ENCODE measurements at regions not wholly inside any gene's neighbourhood (a gene's known extent, or its start where the extent isn't known, plus 50 kb on each side); places are given as distances from the start of the nearest gene placed in this dataset.
"Not testable (repeated sequence)": the region's sequence is repeated elsewhere in the genome, so short reads cannot be mapped to it uniquely, and the experiment has no call there.

DNA sequence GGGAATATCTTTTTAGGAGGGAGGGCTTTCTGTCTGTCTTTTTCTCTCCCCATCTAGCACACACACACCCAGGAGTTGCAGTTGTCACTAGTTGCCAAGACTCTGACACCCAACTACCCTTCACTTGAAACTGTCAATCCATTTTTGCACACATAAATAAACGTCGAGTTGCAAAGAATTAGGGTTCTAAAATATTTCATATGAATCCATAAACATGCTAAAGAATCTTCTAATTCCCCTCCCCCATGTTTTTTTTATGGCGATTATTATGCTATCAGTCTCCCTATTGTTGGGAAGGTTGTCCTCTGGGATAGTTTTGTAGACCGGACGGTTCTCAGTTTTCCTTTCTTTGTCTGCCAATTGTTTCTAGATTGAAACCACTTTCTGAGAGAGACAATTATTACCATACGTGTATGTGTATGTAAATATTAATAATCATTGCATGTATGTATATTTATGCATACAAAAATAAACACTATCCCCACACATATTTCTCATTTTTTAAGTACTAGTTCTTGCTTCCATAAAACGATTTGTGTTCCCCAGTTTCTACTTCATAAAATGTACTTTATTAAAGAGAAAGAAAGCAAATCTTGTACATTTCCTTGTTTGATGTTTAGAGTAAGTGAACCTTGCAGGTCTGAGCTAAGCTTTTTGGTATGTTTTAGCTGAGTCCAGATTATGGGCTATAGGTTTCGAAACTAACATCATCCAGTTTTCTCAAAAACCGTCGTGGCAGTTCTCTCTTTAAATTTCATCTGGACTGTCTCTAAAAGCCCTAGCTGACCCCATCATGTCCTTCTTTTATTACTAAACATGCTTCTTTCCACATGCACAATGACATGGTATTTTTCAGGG, 165.0 kb upstream of the MPDZ start:
- peaks cover 10% of the 10 kb centered on the region for H3K9me3 Mint-ChIP-seq
- H3K27ac Mint-ChIP-seq (ENCODE audit: low read depth), result no peak overlapping the region
- ATAC-seq (replicated peaks; ENCODE audit: extremely low read depth, poor library complexity, severe bottlenecking), result no peak
- H3K4me1 Mint-ChIP-seq, result no peaks in the 10 kb centered on the region
- H3K27me3 Mint-ChIP-seq, result no peaks in the 10 kb centered on the region
- DNase-seq (ENCODE audit: low spot score in 2 of 2), result no peak
- no peak overlapping the region for H3K4me3 Mint-ChIP-seq
- H3K36me3 Mint-ChIP-seq (ENCODE audit: insufficient read depth), result no peaks in the 10 kb centered on the region

DNA sequence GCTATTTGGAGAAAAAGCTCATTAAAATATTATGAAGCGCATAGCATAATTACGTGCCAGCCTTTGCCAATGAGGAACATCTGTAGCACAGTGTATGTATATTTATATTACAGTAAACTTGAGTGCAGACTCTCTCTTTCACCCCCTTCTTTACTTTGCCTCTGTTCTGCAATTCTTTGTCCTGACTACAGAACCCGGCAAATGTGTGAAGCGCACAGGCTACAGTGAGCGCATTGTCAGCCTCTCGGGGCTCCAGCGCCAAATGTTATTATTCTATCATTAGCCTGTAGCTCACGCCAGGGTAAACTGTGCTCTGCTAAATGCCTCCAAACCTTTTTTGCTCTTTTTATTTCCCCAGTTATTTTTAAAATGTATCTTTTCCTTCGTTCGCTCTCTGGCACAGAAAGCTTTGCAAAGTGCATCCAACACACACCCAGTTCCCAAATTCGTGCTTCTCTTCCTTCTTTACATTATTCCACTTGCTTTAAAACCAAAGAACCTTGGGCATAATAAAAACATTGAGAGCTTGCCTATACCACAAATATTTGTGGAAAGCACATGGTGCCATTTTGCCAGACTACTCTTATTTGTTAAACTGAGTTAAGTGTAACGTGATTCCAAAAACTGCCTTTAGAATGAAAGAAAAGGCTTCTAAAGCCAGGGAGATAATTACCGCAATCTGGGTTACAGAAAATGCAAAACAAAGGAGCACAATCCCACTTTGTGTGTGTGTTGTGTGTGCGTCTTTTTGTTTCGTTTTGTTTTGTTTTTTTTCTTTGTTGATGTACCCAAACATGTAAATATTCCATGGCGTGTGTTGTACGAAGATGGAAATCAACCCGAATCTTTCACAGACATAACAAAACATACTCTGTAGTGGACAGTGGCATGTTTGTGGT, 164.1 kb upstream of the MPDZ start:
- DNase-seq (ENCODE audit: low spot score in 2 of 2) (no peak), ATAC-seq (replicated peaks; ENCODE audit: extremely low read depth, poor library complexity, severe bottlenecking) (no peak)
- H3K36me3 Mint-ChIP-seq (ENCODE audit: insufficient read depth), result no peaks in the 10 kb centered on the region
- H3K27ac Mint-ChIP-seq (ENCODE audit: low read depth), result no peak overlapping the region
- no peak overlapping the region for H3K4me3 Mint-ChIP-seq
- no peaks in the 10 kb centered on the region for H3K4me1 Mint-ChIP-seq
- no peaks in the 10 kb centered on the region for H3K27me3 Mint-ChIP-seq
- H3K9me3 Mint-ChIP-seq, result peaks cover 4% of the 10 kb centered on the region

DNA sequence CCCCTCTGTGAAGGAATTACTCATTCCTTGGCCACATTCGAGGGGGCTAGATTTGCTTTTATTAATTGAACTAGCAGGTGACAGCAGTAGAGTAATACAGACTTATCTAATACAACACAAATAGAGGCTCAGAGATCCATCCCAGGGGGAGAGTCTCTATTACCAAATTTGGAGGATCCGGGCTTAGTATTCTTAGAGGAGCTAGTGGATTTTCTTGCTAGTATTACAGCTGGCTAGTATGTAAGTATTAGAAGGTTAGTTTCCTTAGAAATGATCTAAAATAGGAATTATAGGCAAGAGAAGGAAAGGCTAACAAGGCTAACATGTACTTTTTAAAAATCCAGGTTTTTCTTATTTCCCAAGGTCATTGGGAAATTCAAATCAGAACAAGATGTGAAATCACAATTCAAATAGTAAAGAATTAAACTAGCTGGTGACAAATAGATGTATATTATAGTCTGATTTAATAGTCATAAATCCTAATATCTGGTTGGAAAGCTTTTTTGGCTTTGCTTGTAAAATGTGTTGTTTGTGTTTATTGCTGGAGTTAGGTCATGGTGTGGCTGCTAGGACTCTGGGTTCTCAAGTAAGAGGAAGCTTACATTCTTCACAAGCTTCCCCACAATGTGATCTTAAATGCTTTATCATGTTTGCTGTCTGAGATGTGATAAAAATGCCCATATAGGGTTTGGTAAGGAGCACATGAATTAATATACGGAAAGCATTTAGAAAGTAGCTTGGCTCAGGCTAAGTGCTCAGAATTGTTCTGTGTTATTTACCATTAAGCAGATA, 160.4 kb upstream of the MPDZ start:
- Mint-ChIP-seq H3K27ac (ENCODE audit: low read depth) (no peak overlapping the region), H3K4me3 (no peak overlapping the region), H3K9me3 (peaks cover 4% of the 10 kb centered on the region), H3K36me3 (ENCODE audit: insufficient read depth) (no peaks in the 10 kb centered on the region), H3K4me1 (no peaks in the 10 kb centered on the region), H3K27me3 (no peaks in the 10 kb centered on the region)
- ATAC-seq (replicated peaks; ENCODE audit: extremely low read depth, poor library complexity, severe bottlenecking), result no peak
- DNase-seq (ENCODE audit: low spot score in 2 of 2), result no peak

DNA sequence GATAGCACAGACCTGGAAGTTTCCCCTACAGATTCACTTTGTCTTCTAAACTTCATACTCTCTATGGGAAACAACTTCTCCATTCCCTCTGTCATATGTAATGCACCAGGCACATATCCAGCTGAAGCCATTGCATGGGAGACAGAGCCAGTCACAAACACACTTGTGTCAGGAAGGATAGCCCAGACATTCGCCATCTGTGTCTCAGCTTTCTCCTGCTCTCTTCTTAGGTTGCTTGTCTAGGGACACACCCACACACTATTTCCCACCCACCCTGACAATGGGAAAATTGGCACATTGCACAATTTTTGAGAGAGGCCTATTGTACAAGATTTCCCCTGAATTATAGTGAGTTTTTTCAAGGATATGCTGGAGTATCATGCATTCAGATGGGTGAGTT, 158.4 kb upstream of the MPDZ start:
- DNase-seq (ENCODE audit: low spot score in 2 of 2) (no peak), ATAC-seq (replicated peaks; ENCODE audit: extremely low read depth, poor library complexity, severe bottlenecking) (no peak)
- Mint-ChIP-seq H3K27me3 (no peaks in the 10 kb centered on the region), H3K4me3 (no peak overlapping the region), H3K36me3 (ENCODE audit: insufficient read depth) (no peaks in the 10 kb centered on the region), H3K9me3 (no peaks in the 10 kb centered on the region), H3K27ac (ENCODE audit: low read depth) (no peak overlapping the region), H3K4me1 (no peaks in the 10 kb centered on the region)

DNA sequence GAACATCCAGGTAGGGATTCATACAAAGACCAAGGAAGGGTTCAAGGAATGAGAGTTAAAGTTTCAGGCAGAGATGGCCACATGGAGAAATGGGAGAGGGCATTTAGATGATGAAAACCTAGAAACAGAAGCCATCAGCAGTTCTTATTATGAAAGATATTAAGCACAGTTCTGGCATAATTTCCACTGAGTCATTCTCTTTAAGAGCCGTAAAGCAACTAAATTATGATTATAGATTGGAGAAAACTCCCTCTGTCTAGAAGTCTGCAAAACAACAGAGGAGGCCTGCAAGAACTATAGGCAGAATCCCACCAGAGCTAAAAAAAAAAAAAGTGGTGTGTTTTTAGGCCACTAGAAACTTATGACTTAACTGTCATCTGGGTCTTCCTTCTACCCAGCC, 157.1 kb upstream of the MPDZ start:
- no peak for DNase-seq (ENCODE audit: low spot score in 2 of 2)
- Mint-ChIP-seq H3K4me3 (no peak overlapping the region), H3K4me1 (no peaks in the 10 kb centered on the region), H3K27ac (ENCODE audit: low read depth) (no peak overlapping the region), H3K36me3 (ENCODE audit: insufficient read depth) (no peaks in the 10 kb centered on the region), H3K27me3 (no peaks in the 10 kb centered on the region), H3K9me3 (no peaks in the 10 kb centered on the region)
- no peak for ATAC-seq (replicated peaks; ENCODE audit: extremely low read depth, poor library complexity, severe bottlenecking)

DNA sequence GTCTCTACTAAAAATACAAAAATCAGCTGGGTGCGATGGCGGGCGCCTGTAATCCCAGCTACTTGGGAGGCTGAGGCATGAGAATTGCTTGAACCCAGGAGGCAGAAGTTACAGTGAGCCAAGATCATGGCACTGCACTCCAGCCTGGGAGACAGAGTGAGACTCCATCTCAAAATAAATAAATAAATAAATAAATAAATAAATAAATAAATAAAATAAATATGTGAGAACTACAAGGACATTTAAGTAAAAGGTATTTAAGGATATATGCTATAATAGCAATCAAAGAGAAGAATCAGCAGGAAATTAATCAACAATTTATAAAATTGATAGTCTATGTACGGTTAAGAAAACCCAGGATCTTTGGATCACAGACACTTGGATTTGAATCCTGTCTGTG, 154.0 kb upstream of the MPDZ start:
- not testable (repeated sequence) for ATAC-seq (replicated peaks; ENCODE audit: extremely low read depth, poor library complexity, severe bottlenecking); H3K4me3 Mint-ChIP-seq; H3K4me1 Mint-ChIP-seq; H3K27ac Mint-ChIP-seq (ENCODE audit: low read depth); H3K9me3 Mint-ChIP-seq; H3K27me3 Mint-ChIP-seq; DNase-seq (ENCODE audit: low spot score in 2 of 2); H3K36me3 Mint-ChIP-seq (ENCODE audit: insufficient read depth)

DNA sequence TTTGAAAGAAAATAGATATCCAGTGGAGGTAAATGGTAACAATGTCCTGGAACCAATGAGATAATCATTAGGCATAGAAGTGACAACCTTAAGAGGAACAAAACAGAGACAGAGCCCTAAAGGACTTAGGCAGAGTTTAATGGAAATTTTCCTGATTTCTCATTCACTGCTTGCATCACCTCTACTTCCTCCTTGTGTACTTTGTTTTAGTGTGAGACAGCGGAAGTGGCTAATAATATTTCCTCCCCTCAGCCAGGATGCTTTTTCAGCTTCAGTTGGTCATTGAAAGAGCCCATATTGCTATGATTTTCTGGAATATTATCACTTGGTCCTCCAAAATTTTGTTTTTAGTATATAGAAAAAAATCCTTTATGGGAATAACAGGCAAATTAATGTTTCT, 153.4 kb upstream of the MPDZ start:
- no peak for ATAC-seq (replicated peaks; ENCODE audit: extremely low read depth, poor library complexity, severe bottlenecking)
- Mint-ChIP-seq H3K4me1 (no peaks in the 10 kb centered on the region), H3K4me3 (no peak overlapping the region), H3K9me3 (no peaks in the 10 kb centered on the region), H3K27me3 (no peaks in the 10 kb centered on the region), H3K36me3 (ENCODE audit: insufficient read depth) (no peaks in the 10 kb centered on the region), H3K27ac (ENCODE audit: low read depth) (no peak overlapping the region)
- DNase-seq (ENCODE audit: low spot score in 2 of 2), result no peak

DNA sequence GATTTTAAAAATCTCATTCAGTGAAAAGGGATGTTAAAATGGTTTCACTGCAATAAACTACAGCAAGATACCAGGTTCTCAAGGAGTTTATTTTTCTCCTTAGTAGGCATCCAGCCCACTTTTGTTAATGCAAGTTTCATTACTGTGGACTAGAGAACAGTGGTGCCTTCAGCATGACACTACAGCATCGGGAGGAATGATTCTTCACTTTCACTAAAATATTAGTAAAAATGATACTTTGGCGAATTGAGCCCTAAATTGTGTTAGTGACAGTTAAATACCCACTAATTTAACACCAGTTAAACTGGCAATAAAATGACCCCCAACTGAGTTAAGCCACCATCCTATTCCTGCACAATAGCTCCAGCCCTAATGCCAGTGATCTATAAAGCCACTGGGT, 152.2 kb upstream of the MPDZ start:
- DNase-seq (ENCODE audit: low spot score in 2 of 2) (no peak), ATAC-seq (replicated peaks; ENCODE audit: extremely low read depth, poor library complexity, severe bottlenecking) (no peak)
- no peak overlapping the region for H3K4me3 Mint-ChIP-seq
- no peaks in the 10 kb centered on the region for H3K36me3 Mint-ChIP-seq (ENCODE audit: insufficient read depth)
- no peak overlapping the region for H3K27ac Mint-ChIP-seq (ENCODE audit: low read depth)
- H3K9me3 Mint-ChIP-seq, result no peaks in the 10 kb centered on the region
- H3K27me3 Mint-ChIP-seq, result no peaks in the 10 kb centered on the region
- H3K4me1 Mint-ChIP-seq, result no peaks in the 10 kb centered on the region

DNA sequence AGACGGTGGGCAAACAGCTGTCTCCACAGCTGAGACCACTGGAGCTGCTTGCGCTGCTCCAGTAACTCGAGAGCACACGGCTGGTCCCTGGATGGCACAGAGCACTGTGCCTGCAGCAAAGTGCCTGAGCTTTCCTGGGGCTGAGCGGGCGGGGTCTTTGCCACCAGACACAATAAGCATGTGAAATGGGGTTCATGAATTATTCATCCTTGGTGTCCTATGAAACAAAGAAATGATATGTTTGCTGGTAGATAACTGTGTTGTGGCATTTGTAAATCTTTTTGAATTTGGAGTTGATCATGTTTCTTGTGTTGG, 151.7 kb upstream of the MPDZ start:
- no peak overlapping the region for H3K4me3 Mint-ChIP-seq
- no peak for ATAC-seq (replicated peaks; ENCODE audit: extremely low read depth, poor library complexity, severe bottlenecking)
- no peaks in the 10 kb centered on the region for H3K9me3 Mint-ChIP-seq
- no peak for DNase-seq (ENCODE audit: low spot score in 2 of 2)
- H3K27ac Mint-ChIP-seq (ENCODE audit: low read depth), result no peak overlapping the region
- no peaks in the 10 kb centered on the region for H3K27me3 Mint-ChIP-seq
- no peaks in the 10 kb centered on the region for H3K4me1 Mint-ChIP-seq
- H3K36me3 Mint-ChIP-seq (ENCODE audit: insufficient read depth), result no peaks in the 10 kb centered on the region

DNA sequence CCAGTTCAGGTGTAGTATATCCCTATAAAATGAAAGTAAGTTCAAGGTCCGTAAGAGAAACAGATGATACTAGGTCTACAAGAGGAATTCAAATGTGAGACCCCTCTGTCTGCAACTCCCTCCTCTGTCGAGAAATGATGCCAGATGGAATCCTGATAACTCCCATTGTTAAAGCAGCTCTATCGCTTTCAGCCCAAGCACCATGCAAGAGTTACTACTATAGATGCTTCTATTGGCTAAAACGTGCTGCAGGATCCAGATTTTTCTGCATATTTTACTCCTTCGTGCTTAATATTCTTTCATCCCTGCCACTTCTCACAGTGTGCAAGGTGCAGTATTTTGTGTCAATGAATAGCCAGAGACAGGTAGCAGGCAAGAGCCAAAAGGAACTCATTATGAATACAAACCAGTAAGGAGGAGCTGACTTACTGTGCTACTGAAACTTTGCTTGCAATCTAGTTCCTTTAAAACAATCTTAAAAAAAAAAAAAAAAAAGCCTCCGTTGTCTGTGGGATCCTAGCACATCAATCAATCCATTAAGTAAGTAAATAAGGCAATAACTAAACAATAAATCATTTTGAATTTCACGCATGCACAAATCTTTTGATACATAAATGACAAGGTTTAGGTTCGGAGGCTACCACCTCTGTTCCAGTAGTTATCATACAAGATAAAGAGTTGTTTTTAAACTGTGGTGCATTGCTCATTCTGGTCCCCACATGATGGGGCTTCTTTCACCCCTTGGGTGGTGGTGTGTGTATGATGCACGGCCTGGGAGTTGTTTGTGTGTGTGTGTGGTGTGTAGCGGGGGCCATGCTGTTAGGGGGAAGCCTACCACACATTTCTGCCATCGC, 151.1 kb upstream of the MPDZ start:
- no peaks in the 10 kb centered on the region for H3K4me1 Mint-ChIP-seq
- no peaks in the 10 kb centered on the region for H3K27me3 Mint-ChIP-seq
- DNase-seq (ENCODE audit: low spot score in 2 of 2) (no peak), ATAC-seq (replicated peaks; ENCODE audit: extremely low read depth, poor library complexity, severe bottlenecking) (no peak)
- no peaks in the 10 kb centered on the region for H3K9me3 Mint-ChIP-seq
- H3K36me3 Mint-ChIP-seq (ENCODE audit: insufficient read depth), result no peaks in the 10 kb centered on the region
- H3K4me3 Mint-ChIP-seq, result no peak overlapping the region
- H3K27ac Mint-ChIP-seq (ENCODE audit: low read depth), result no peak overlapping the region

DNA sequence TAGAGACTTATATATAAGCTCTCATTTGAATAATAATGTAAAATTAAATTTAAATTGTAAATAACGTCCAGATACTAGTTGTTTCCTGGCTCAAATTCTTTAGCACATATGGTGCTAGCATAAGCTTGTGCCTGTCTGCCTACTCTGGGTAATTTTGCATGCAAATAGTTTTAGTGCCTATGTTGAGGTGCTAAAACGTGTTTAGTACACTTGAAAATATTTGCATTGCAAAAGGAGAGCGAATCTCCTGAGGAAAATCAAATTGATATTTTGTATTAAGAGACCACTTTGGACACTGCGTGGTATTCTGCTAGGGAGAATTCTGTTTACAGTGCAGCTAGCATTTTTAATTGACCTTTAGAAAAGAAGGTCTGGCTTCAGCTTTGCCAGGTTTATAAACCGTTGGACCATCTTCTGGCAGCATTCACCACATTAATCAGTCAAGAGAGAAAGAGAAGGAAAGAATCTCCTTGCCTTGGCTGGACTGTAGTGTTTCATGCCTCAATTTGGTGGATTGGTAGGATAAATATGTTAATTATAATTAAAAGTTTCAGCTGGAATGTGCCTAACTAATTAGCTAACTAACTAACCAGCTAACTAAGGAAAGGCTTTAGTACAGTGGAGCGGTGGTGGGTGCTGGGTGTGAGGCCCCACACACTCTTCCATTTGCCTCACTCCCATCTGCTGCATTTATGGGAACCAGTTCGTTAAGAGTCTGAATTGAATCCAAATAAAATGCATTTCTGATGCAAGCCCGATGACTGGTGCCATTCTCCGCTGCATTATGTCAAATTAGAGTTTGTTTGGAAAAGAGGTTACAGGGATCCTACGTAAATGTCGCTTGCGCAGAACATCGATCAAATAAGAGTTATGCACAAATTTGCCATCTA, 150.1 kb upstream of the MPDZ start:
- Mint-ChIP-seq H3K4me1 (no peaks in the 10 kb centered on the region), H3K9me3 (no peaks in the 10 kb centered on the region), H3K36me3 (ENCODE audit: insufficient read depth) (no peaks in the 10 kb centered on the region), H3K4me3 (no peak overlapping the region), H3K27me3 (no peaks in the 10 kb centered on the region), H3K27ac (ENCODE audit: low read depth) (no peak overlapping the region)
- DNase-seq (ENCODE audit: low spot score in 2 of 2) (no peak), ATAC-seq (replicated peaks; ENCODE audit: extremely low read depth, poor library complexity, severe bottlenecking) (no peak)
